Right lobe of liver (tissue), 4 donors: ENCODE measurements at regions not wholly inside any gene's neighbourhood (a gene's known extent, or its start where the extent isn't known, plus 50 kb on each side); places are given as distances from the start of the nearest gene placed in this dataset.

Source experiments
- POLR2A ChIP-seq: fragments of 450-650 bp; IDR thresholded peaks from one replicate; pipeline ENCODE4 v1.6.1; 2017; ENCODE audit warnings: antibody characterized with exemption, mild to moderate bottlenecking
- TF ChIP-seq, protein P1 (sequence below), 4 donors: fragments of 200-600 bp in 3 of 4; fragments of 450-650 bp in 1 of 4; IDR thresholded peaks; one replicate each; pipeline versions ENCODE4 v1.5.1 to v1.8.0; 2016 to 2022; ENCODE audit warnings: antibody characterized with exemption in 4 of 4, mild to moderate bottlenecking in 2 of 4
- donor health status: DM: no; HTN: no; CAD: no.
- donor health status: DM: no; HTN: no; CAD: no.
- donor health status: DM: no; HTN: yes; CAD: no.

DNA sequence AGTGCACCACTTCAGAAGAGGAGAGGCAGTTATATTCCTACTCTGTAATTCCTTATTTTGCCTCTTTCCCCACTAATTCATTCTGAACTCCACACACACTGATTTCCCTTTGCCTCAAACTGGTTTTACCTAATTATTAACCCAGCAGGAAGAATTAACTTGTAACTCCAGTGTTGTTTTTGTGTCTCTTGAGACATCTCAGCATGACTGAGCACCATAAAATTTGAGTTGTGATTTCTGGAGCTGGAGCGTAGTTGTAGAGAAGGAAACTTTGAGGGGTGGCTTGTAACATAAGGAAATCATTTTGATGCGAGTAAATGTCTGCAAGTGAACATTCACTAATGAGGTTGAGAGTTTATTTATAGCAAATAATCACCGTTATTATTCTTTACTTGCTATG is 265.2 kb downstream of the TMEM38B start:
- TF ChIP-seq, protein P1, sequence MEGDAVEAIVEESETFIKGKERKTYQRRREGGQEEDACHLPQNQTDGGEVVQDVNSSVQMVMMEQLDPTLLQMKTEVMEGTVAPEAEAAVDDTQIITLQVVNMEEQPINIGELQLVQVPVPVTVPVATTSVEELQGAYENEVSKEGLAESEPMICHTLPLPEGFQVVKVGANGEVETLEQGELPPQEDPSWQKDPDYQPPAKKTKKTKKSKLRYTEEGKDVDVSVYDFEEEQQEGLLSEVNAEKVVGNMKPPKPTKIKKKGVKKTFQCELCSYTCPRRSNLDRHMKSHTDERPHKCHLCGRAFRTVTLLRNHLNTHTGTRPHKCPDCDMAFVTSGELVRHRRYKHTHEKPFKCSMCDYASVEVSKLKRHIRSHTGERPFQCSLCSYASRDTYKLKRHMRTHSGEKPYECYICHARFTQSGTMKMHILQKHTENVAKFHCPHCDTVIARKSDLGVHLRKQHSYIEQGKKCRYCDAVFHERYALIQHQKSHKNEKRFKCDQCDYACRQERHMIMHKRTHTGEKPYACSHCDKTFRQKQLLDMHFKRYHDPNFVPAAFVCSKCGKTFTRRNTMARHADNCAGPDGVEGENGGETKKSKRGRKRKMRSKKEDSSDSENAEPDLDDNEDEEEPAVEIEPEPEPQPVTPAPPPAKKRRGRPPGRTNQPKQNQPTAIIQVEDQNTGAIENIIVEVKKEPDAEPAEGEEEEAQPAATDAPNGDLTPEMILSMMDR (IDR thresholded peaks at IDR 0.05) = no peak
- TF ChIP-seq POLR2A = no peak
